Keratinocyte (primary cell): ENCODE measurements at regions not wholly inside any gene's neighbourhood (a gene's known extent, or its start where the extent isn't known, plus 50 kb on each side); places are given as distances from the start of the nearest gene placed in this dataset.

Experiments used
- DNase-seq: peaks from one replicate; pipeline ENCODE4 v3.0.0-alpha.2; 2011; ENCODE audit warnings: low read depth, missing footprints, low spot score
- FAIRE-seq: peaks from 2 replicates; lab custom pipeline; 2011; peaks lifted over from hg19 to GRCh38; lab: Jason Lieb, UNC
- H2AFZ ChIP-seq: 2 replicates; pipeline ENCODE4 v1.6.0; 2012; ENCODE audit warnings: low read length, control low read depth, inconsistent platforms; ENCODE audit not compliant: control insufficient read depth
- H3K27ac ChIP-seq: 2 replicates; pipeline ENCODE4 v1.5.1; 2011; ENCODE audit warnings: low read length; ENCODE audit not compliant: control insufficient read depth, insufficient read depth
- H3K27me3 ChIP-seq: 3 replicates; pipeline ENCODE4 v1.6.0; 2011; ENCODE audit warnings: low read length; ENCODE audit not compliant: control insufficient read depth, insufficient read depth; ENCODE audit errors: extremely low read depth
- H3K36me3 ChIP-seq, 2 experiments: 2 replicates in 1 of 2; 3 replicates in 1 of 2; pipeline ENCODE4 v1.5.1; 2011; ENCODE audit warnings: low read length in 2 of 2, mild to moderate bottlenecking in 1 of 2; ENCODE audit not compliant: control insufficient read depth in 2 of 2, insufficient read depth in 2 of 2; ENCODE audit errors: extremely low read depth in 1 of 2
- H3K4me1 ChIP-seq: 3 replicates; pipeline ENCODE4 v1.5.1; 2011; ENCODE audit warnings: low read length; ENCODE audit not compliant: control insufficient read depth, insufficient read depth; ENCODE audit errors: extremely low read depth
- H3K4me2 ChIP-seq: 3 replicates; pipeline ENCODE4 v1.6.0; 2011; ENCODE audit warnings: low read depth, low read length; ENCODE audit not compliant: control insufficient read depth, insufficient read depth; ENCODE audit errors: extremely low read depth
- H3K4me3 ChIP-seq, 3 experiments: fragments of 200-600 bp in 1 of 3; sonication (generic) in 1 of 3; 2 replicates in 2 of 3; 3 replicates in 1 of 3; pipeline ENCODE4 v1.5.1; 2011 to 2016; ENCODE audit warnings: low read length in 3 of 3, mild to moderate bottlenecking in 3 of 3, control low read depth in 2 of 3, inconsistent platforms in 1 of 3, low read depth in 1 of 3, mixed read lengths in 1 of 3, mixed run types in 1 of 3, moderate library complexity in 1 of 3; ENCODE audit not compliant: control insufficient read depth in 2 of 3, insufficient read depth in 2 of 3; ENCODE audit errors: extremely low read depth in 1 of 3
- H3K79me2 ChIP-seq: 2 replicates; pipeline ENCODE4 v1.6.0; 2012; ENCODE audit warnings: low read length; ENCODE audit not compliant: control insufficient read depth, insufficient read depth
- H3K9ac ChIP-seq: 3 replicates; pipeline ENCODE4 v1.6.0; 2011; ENCODE audit warnings: low read length; ENCODE audit not compliant: control insufficient read depth, insufficient read depth; ENCODE audit errors: extremely low read depth
- H3K9me1 ChIP-seq: 3 replicates; pipeline ENCODE4 v1.6.0; 2011; ENCODE audit warnings: low read length; ENCODE audit not compliant: control insufficient read depth, insufficient read depth; ENCODE audit errors: extremely low read depth
- H3K9me3 ChIP-seq: 2 replicates; pipeline ENCODE4 v1.5.1; 2012; ENCODE audit warnings: low read depth, low read length; ENCODE audit not compliant: control insufficient read depth
- H4K20me1 ChIP-seq: 3 replicates; pipeline ENCODE4 v1.6.0; 2011; ENCODE audit warnings: low read length; ENCODE audit not compliant: control insufficient read depth, insufficient read depth; ENCODE audit errors: extremely low read depth
- EZH2 ChIP-seq: IDR thresholded peaks from one replicate; pipeline ENCODE4 v1.6.1; 2012; ENCODE audit warnings: inconsistent platforms, mild to moderate bottlenecking, low read length, moderate library complexity
- dilution Hi-C: fragments of 300-500 bp; cut with MboI; formaldehyde crosslinking; loops from one replicate; pipeline ENCODE4 v1.7.0; 2020; ENCODE audit warnings: low sequenced_read_pairs; ENCODE audit not compliant: extremely low pct_ligation_motif_present
- TF ChIP-seq, protein P1 (sequence below), 3 experiments: IDR thresholded peaks in 1 of 3; conservative IDR thresholded peaks in 1 of 3; optimal IDR thresholded peaks in 1 of 3; 2 replicates in 2 of 3; 3 replicates in 1 of 3; pipeline versions ENCODE3 to v1.5.1; 2011; ENCODE audit warnings: low read length in 3 of 3, mild to moderate bottlenecking in 3 of 3, moderate library complexity in 2 of 3, control low read depth in 1 of 3, inconsistent platforms in 1 of 3; ENCODE audit not compliant: insufficient read depth in 2 of 3; ENCODE audit errors: extremely low read depth in 1 of 3

GRCh38 chr18:60534538-60534937, 162.0 kb upstream of the MC4R start:
- no peak overlapping the region for H3K4me2 ChIP-seq
- H2AFZ ChIP-seq, result no peak overlapping the region

DNA sequence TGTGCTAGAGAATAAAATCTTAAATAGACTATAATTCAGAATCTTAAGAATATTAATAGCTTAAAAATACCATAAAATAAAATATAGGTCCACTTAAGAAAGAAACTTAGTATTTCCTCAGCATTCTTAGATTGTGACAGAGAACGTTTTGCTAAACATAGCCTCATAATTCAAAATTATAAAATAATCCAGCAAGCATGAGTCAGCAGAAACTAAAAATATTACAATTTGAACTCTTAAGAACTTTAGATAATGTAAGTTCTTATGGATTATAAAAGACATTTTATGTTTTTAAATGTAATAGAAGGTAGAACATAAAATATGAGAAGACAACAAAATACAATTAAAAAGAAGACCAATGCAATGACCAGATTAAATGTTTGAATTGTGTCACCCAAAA, 164.5 kb upstream of the MC4R start:
- Histone ChIP-seq H2AFZ (no peak overlapping the region), H4K20me1 (no peaks in the 10 kb centered on the region), H3K27me3 (no peaks in the 10 kb centered on the region), H3K27ac (no peak overlapping the region), H3K79me2 (no peaks in the 10 kb centered on the region), H3K4me2 (no peak overlapping the region), H3K4me3 (no peak overlapping the region), H3K9me1 (no peaks in the 10 kb centered on the region), H3K36me3 (no peaks in the 10 kb centered on the region), H3K9ac (no peak overlapping the region), H3K9me3 (no peaks in the 10 kb centered on the region), H3K4me1 (no peaks in the 10 kb centered on the region)
- no peak for DNase-seq
- no peak for TF ChIP-seq EZH2
- TF ChIP-seq, protein P1, sequence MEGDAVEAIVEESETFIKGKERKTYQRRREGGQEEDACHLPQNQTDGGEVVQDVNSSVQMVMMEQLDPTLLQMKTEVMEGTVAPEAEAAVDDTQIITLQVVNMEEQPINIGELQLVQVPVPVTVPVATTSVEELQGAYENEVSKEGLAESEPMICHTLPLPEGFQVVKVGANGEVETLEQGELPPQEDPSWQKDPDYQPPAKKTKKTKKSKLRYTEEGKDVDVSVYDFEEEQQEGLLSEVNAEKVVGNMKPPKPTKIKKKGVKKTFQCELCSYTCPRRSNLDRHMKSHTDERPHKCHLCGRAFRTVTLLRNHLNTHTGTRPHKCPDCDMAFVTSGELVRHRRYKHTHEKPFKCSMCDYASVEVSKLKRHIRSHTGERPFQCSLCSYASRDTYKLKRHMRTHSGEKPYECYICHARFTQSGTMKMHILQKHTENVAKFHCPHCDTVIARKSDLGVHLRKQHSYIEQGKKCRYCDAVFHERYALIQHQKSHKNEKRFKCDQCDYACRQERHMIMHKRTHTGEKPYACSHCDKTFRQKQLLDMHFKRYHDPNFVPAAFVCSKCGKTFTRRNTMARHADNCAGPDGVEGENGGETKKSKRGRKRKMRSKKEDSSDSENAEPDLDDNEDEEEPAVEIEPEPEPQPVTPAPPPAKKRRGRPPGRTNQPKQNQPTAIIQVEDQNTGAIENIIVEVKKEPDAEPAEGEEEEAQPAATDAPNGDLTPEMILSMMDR (optimal IDR thresholded peaks at IDR 0.05 in 1 of 3, IDR thresholded peaks at IDR 0.05 in 1 of 3, conservative IDR thresholded peaks at IDR 0.05 in 1 of 3; ENCODE audit: extremely low read depth in 1 of 3, insufficient read depth in 2 of 3, low read length in 3 of 3), result no peak
- dilution Hi-C loops, result no loop called here
- FAIRE-seq, result no peak

More at GRCh38 chr18:60534538-60534937, 162.0 kb upstream of the MC4R start:
- Histone ChIP-seq H3K27ac (no peak overlapping the region), H3K9ac (no peak overlapping the region), H3K9me3 (no peaks in the 10 kb centered on the region), H3K79me2 (no peaks in the 10 kb centered on the region), H3K9me1 (no peaks in the 10 kb centered on the region), H3K4me1 (no peaks in the 10 kb centered on the region), H4K20me1 (no peaks in the 10 kb centered on the region), H3K27me3 (no peaks in the 10 kb centered on the region), H3K4me3 (no peak overlapping the region), H3K36me3 (no peaks in the 10 kb centered on the region)
- TF ChIP-seq EZH2, result no peak
- TF ChIP-seq, protein P1 (optimal IDR thresholded peaks at IDR 0.05 in 1 of 3, IDR thresholded peaks at IDR 0.05 in 1 of 3, conservative IDR thresholded peaks at IDR 0.05 in 1 of 3; ENCODE audit: extremely low read depth in 1 of 3, insufficient read depth in 2 of 3, low read length in 3 of 3), result no peak
- dilution Hi-C loops, result no loop called here
- DNase-seq (no peak), FAIRE-seq (no peak)
